GM23248 (cell line): ENCODE measurements at regions not wholly inside any gene's neighbourhood (a gene's known extent, or its start where the extent isn't known, plus 50 kb on each side); places are given as distances from the start of the nearest gene placed in this dataset.

Experiments
- EZH2 ChIP-seq: fragments of 200-600 bp; sonication (generic); IDR thresholded peaks from 2 replicates; pipeline ENCODE4 v1.6.1; 2018; ENCODE audit warnings: antibody characterized with exemption, mild to moderate bottlenecking; ENCODE audit not compliant: insufficient read depth, poor library complexity, severe bottlenecking
- EZH2phosphoT487 ChIP-seq: fragments of 200-600 bp; sonication (generic); IDR thresholded peaks from 2 replicates; pipeline ENCODE4 v1.6.1; 2018; ENCODE audit warnings: antibody characterized with exemption, moderate library complexity, mild to moderate bottlenecking, low read depth; ENCODE audit not compliant: insufficient read depth

DNA sequence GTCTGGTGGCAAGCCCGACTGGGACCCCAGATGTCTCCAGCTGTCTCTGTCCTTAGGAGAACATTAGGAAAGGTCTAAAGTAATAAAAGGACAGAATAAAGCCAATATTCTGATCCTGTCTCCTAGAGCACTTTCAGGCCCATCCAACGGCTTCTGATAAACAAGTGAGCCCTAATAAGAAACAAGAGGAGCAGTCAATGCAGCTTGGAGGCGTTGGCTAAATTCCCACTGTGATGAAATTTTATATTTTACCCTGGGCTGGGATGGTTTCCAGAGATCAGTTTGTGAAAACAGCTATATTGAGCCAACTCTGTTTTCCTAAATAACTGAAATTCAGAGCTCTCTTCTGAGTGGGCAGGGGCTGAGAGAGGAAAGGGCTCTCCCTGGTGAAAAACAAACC is 55.5 kb upstream of the SRRM4 start:
- TF ChIP-seq EZH2 (no peak), EZH2phosphoT487 (no peak)
